ENCODE measurements at regions not wholly inside any gene's neighbourhood (a gene's known extent, or its start where the extent isn't known, plus 50 kb on each side); places are given as distances from the start of the nearest gene placed in this dataset.
A peak's percentile ranks its signal among the peaks of the same experiment; 100 is the strongest.
"Not testable (repeated sequence)": the region's sequence is repeated elsewhere in the genome, so short reads cannot be mapped to it uniquely, and the experiment has no call there.

- DNase-seq: no peak
These were observed 129.4 kb downstream of the SCG2 start for GRCh38 chr2:223472771-223473170.

GRCh38 chr2:223474893-223475292 is 127.3 kb downstream of the SCG2 start:
- DNase-seq: peak; percentile 27

GRCh38 chr2:223475901-223476300 is 126.3 kb downstream of the SCG2 start:
- peak; percentile 15 for DNase-seq

- peak; percentile 36 for DNase-seq
These were observed 124.8 kb downstream of the SCG2 start for GRCh38 chr2:223477318-223477717.

GRCh38 chr2:223481486-223481885 is 120.7 kb downstream of the SCG2 start:
- DNase-seq: no peak

- DNase-seq: no peak
These were observed 115.4 kb downstream of the SCG2 start for GRCh38 chr2:223486751-223487150.

GRCh38 chr2:223487214-223487846 is 114.8 kb downstream of the SCG2 start:
- no peak for DNase-seq

- DNase-seq: peak; percentile 5
These were observed 113.3 kb downstream of the SCG2 start for GRCh38 chr2:223488814-223489213.

GRCh38 chr2:223494496-223494895 is 107.7 kb downstream of the SCG2 start:
- no peak for DNase-seq

- no peak for DNase-seq
These were observed 107.2 kb downstream of the SCG2 start for GRCh38 chr2:223494942-223495341.

GRCh38 chr2:223496853-223497252 is 105.3 kb downstream of the SCG2 start:
- not testable (repeated sequence) for DNase-seq

- no peak for DNase-seq
These were observed 101.5 kb downstream of the SCG2 start for GRCh38 chr2:223500709-223501108.

- DNase-seq: peak; percentile 31
These were observed 100.5 kb downstream of the SCG2 start for GRCh38 chr2:223501641-223502040.

GRCh38 chr2:223503746-223504145 is 98.4 kb downstream of the SCG2 start:
- no peak for DNase-seq

- DNase-seq: no peak
These were observed 93.8 kb downstream of the SCG2 start for GRCh38 chr2:223508372-223508771.

- no peak for DNase-seq
These were observed 91.4 kb downstream of the SCG2 start for GRCh38 chr2:223510713-223511112.

- no peak for DNase-seq
These were observed 91.0 kb downstream of the SCG2 start for GRCh38 chr2:223511168-223511567.

GRCh38 chr2:223513771-223514455 is 88.2 kb downstream of the SCG2 start:
- no peak for DNase-seq

GRCh38 chr2:223519471-223519870 is 82.7 kb downstream of the SCG2 start:
- no peak for DNase-seq

GRCh38 chr2:223522796-223523195 is 79.4 kb downstream of the SCG2 start:
- DNase-seq: no peak

- DNase-seq: no peak
These were observed 78.6 kb downstream of the SCG2 start for GRCh38 chr2:223523551-223524001.

- no peak for DNase-seq
These were observed 78.1 kb downstream of the SCG2 start for GRCh38 chr2:223524066-223524465.

GRCh38 chr2:223526106-223526505 is 76.1 kb downstream of the SCG2 start:
- DNase-seq: peak; percentile 44

- DNase-seq: no peak
These were observed 74.1 kb downstream of the SCG2 start for GRCh38 chr2:223528036-223528435.

GRCh38 chr2:223529696-223530095 is 72.5 kb downstream of the SCG2 start:
- DNase-seq: no peak
